WTC11 (cell line): ENCODE measurements at regions not wholly inside any gene's neighbourhood (a gene's known extent, or its start where the extent isn't known, plus 50 kb on each side); places are given as distances from the start of the nearest gene placed in this dataset.

Source experiments
- ATAC-seq: fragments of 200-7000 bp; cut with Tn5 transposase; 2 replicates; pipeline ENCODE4 v1.10.0; 2021; ENCODE audit warnings: mild to moderate bottlenecking, moderate library complexity
- CTCF ChIA-PET: fragments of 300-600 bp; sonication (Branson Sonifier 250); formaldehyde crosslinking; loops from one replicate; lab custom pipeline; 2021; ENCODE audit warnings: antibody characterized with exemption; lab: Charles Lee
- POLR2A ChIA-PET: fragments of 350-600 bp; sonication (Branson Sonifier 250); formaldehyde crosslinking; loops from one replicate; lab custom pipeline; 2021; ENCODE audit warnings: antibody characterized with exemption; lab: Charles Lee
- DNase-seq: peaks from one replicate; pipeline ENCODE4 v3.0.0; 2021; ENCODE audit warnings: low spot score
- H3K27ac Mint-ChIP-seq: 2 replicates; pipeline ENCODE4 v1.8.0; 2021; ENCODE audit warnings: mixed read lengths
- H3K27me3 Mint-ChIP-seq: 2 replicates; pipeline ENCODE4 v1.8.0; 2021; ENCODE audit warnings: low read depth, mild to moderate bottlenecking, moderate library complexity, mixed read lengths
- H3K36me3 Mint-ChIP-seq: 2 replicates; pipeline ENCODE4 v1.8.0; 2021; ENCODE audit warnings: mixed read lengths
- H3K4me1 Mint-ChIP-seq: 2 replicates; pipeline ENCODE4 v1.8.0; 2022; ENCODE audit warnings: mixed read lengths
- H3K4me3 Mint-ChIP-seq: 2 replicates; pipeline ENCODE4 v1.8.0; 2021; ENCODE audit warnings: mild to moderate bottlenecking, moderate library complexity, mixed read lengths
- H3K9me3 Mint-ChIP-seq: 2 replicates; pipeline ENCODE4 v1.8.0; 2021; ENCODE audit warnings: mixed read lengths
- JAZF1 ChIP-seq: fragments of 250-450 bp; sonication (Bioruptor Pico); IDR thresholded peaks from 2 replicates; pipeline ENCODE4 v1.9.0; 2021; ENCODE audit warnings: moderate library complexity, mild to moderate bottlenecking, inconsistent platforms
- SOX15 ChIP-seq: fragments of 250-450 bp; sonication (Bioruptor Pico); IDR thresholded peaks from 2 replicates; pipeline ENCODE4 v1.9.0; 2021; ENCODE audit warnings: mild to moderate bottlenecking
- TCF7 ChIP-seq: sonication (generic); formaldehyde crosslinking; IDR thresholded peaks from 2 replicates; pipeline ENCODE4 v1.8.0; 2022; ENCODE audit warnings: mild to moderate bottlenecking, low read depth, missing genetic modification reagents, moderate library complexity
- ZBTB21 ChIP-seq: sonication (generic); formaldehyde crosslinking; IDR thresholded peaks from 2 replicates; pipeline ENCODE4 v1.8.1; 2023; ENCODE audit warnings: mild to moderate bottlenecking, missing genetic modification reagents, borderline replicate concordance
- ZNF671 ChIP-seq: fragments of 250-450 bp; sonication (Bioruptor Pico); IDR thresholded peaks from 2 replicates; pipeline ENCODE4 v1.8.0; 2021; ENCODE audit warnings: mild to moderate bottlenecking
- TF ChIP-seq, protein P1 (sequence below): sonication (generic); formaldehyde crosslinking; IDR thresholded peaks from 2 replicates; pipeline ENCODE4 v1.8.0; 2023; ENCODE audit warnings: missing genetic modification reagents, mild to moderate bottlenecking, borderline replicate concordance
- TF ChIP-seq, protein P2 (sequence below): fragments of 250-450 bp; sonication (Bioruptor Pico); IDR thresholded peaks from 2 replicates; pipeline ENCODE4 v1.9.0; 2021; ENCODE audit warnings: moderate library complexity, mild to moderate bottlenecking, inconsistent platforms, borderline replicate concordance
- TF ChIP-seq, protein P3 (sequence below): sonication (generic); formaldehyde crosslinking; IDR thresholded peaks from 2 replicates; pipeline ENCODE4 v1.8.1; 2022; ENCODE audit warnings: missing genetic modification reagents, borderline replicate concordance
- TF ChIP-seq, protein P4 (sequence below): fragments of 250-450 bp; sonication (Bioruptor Pico); IDR thresholded peaks from 2 replicates; pipeline ENCODE4 v1.9.0; 2021; ENCODE audit warnings: mild to moderate bottlenecking, borderline replicate concordance

DNA sequence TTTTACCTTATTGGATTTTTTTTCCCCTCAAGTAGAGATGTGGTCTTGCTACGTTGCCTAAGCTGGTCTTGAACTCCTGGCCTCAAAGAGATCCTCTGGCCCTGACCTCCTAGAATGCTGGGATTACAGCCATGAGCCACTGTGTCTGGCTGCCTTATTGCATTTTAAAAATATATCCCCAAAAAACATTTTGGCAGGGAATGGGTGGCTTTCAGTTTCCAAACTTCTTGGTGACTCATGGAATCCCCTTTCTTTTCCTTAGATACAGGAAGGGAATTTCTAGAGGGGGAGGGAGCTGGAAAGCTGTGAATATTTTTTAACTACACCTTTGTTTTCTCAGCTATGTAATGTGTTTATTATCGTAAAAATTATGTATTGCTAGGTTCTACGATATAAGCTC is 73.3 kb downstream of the SNRPE start (continued):
- TF ChIP-seq, protein P1, sequence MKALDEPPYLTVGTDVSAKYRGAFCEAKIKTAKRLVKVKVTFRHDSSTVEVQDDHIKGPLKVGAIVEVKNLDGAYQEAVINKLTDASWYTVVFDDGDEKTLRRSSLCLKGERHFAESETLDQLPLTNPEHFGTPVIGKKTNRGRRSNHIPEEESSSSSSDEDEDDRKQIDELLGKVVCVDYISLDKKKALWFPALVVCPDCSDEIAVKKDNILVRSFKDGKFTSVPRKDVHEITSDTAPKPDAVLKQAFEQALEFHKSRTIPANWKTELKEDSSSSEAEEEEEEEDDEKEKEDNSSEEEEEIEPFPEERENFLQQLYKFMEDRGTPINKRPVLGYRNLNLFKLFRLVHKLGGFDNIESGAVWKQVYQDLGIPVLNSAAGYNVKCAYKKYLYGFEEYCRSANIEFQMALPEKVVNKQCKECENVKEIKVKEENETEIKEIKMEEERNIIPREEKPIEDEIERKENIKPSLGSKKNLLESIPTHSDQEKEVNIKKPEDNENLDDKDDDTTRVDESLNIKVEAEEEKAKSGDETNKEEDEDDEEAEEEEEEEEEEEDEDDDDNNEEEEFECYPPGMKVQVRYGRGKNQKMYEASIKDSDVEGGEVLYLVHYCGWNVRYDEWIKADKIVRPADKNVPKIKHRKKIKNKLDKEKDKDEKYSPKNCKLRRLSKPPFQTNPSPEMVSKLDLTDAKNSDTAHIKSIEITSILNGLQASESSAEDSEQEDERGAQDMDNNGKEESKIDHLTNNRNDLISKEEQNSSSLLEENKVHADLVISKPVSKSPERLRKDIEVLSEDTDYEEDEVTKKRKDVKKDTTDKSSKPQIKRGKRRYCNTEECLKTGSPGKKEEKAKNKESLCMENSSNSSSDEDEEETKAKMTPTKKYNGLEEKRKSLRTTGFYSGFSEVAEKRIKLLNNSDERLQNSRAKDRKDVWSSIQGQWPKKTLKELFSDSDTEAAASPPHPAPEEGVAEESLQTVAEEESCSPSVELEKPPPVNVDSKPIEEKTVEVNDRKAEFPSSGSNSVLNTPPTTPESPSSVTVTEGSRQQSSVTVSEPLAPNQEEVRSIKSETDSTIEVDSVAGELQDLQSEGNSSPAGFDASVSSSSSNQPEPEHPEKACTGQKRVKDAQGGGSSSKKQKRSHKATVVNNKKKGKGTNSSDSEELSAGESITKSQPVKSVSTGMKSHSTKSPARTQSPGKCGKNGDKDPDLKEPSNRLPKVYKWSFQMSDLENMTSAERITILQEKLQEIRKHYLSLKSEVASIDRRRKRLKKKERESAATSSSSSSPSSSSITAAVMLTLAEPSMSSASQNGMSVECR, result no peak
- no peak for TF ChIP-seq SOX15 (CRISPR knock-in tag)

DNA sequence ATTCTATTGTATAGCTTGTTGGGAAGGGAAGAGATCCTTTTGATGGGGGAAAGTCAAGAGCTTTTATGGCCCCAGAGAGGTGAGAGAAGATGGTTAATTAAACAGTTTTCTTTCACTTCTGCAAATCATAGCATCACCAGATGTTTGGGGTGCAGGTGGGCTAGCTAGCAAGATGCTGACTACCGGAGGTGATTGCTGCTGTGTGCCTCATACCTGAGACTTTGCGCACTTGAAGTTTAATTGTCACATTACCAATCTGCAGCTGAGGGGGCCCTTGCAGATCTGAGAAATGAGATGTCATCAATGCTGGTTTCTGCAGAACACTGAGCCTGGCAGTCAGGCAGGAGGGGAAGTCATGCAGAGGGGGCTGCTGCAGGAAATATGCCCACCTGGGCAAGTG is 73.9 kb downstream of the SNRPE start:
- H3K4me1 Mint-ChIP-seq, result no peaks in the 10 kb centered on the region; the same call in 1 of the 2 replicates
- no peak overlapping the region for H3K4me3 Mint-ChIP-seq
- POLR2A ChIA-PET, result interaction anchor here (0.5 kb wide), 1 partner anchor 15 kb away, joined by 3 read pairs; no protein-coding TSS in a partner anchor
- CTCF ChIA-PET, result no interaction called here
- no peak overlapping the region for H3K27ac Mint-ChIP-seq
- H3K36me3 Mint-ChIP-seq, result no peaks in the 10 kb centered on the region
- TF ChIP-seq, protein P2, sequence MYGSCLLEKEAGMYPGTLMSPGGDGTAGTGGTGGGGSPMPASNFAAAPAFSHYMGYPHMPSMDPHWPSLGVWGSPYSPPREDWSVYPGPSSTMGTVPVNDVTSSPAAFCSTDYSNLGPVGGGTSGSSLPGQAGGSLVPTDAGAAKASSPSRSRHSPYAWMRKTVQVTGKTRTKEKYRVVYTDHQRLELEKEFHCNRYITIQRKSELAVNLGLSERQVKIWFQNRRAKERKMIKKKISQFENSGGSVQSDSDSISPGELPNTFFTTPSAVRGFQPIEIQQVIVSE (CRISPR knock-in tag), result no peak
- TF ChIP-seq TCF7 (CRISPR knock-in tag), result no peak
- DNase-seq (no peak), ATAC-seq (no peak)
- peaks cover 3% of the 10 kb centered on the region; the same call in 1 of the 2 replicates for H3K27me3 Mint-ChIP-seq
- no peaks in the 10 kb centered on the region for H3K9me3 Mint-ChIP-seq

DNA sequence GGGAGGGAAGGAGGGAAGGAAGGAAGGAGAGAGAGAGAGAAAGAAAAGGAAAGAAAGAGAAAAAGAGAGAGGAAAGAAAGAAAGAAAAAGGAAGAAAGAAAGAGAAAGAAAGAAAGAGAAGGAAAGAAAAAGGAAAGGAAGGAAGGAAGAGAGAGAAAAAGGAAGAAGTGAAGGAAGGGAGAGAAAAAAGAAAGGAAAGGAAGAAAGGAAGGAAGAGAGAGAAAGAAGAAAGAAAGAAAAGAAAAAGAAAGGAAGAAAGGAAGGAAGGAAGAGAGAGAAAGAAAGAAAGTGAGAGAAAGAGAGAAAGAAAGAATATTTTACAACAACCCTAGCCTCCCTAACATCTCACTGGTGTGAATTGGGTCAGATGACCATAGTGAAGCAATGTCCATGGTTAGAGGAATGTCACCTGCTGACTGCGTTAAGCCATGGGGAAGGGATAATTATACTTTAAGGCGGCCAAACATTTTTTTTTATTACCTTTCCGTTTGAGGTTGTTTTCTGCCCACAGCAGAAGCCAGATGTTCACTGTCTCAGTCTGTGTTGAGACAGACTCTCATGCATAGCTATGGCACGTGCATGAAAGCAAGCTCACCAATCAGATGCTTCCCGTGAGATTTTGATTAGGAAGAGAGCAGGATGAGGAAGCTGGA is 76.4 kb downstream of the SNRPE start:
- H3K36me3 Mint-ChIP-seq, result no peaks in the 10 kb centered on the region
- H3K4me3 Mint-ChIP-seq, result no peak overlapping the region
- TF ChIP-seq ZBTB21 (CRISPR knock-in tag) (no peak), JAZF1 (CRISPR knock-in tag) (no peak)
- TF ChIP-seq, protein P3, sequence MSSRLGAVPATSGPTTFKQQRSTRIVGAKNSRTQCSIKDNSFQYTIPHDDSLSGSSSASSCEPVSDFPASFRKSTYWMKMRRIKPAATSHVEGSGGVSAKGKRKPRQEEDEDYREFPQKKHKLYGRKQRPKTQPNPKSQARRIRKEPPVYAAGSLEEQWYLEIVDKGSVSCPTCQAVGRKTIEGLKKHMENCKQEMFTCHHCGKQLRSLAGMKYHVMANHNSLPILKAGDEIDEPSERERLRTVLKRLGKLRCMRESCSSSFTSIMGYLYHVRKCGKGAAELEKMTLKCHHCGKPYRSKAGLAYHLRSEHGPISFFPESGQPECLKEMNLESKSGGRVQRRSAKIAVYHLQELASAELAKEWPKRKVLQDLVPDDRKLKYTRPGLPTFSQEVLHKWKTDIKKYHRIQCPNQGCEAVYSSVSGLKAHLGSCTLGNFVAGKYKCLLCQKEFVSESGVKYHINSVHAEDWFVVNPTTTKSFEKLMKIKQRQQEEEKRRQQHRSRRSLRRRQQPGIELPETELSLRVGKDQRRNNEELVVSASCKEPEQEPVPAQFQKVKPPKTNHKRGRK (CRISPR knock-in tag), result peak; percentile 96; the same call in 1 of the 2 replicates
- H3K9me3 Mint-ChIP-seq, result no peaks in the 10 kb centered on the region
- H3K27ac Mint-ChIP-seq, result no peak overlapping the region
- CTCF ChIA-PET, result interaction anchor here (1.6 kb wide), 1 partner anchor 191 kb away, joined by 5 read pairs; no protein-coding TSS in a partner anchor
- POLR2A ChIA-PET, result no interaction called here
- DNase-seq (no peak), ATAC-seq (no peak)
- peaks cover 3% of the 10 kb centered on the region; the same call in 1 of the 2 replicates for H3K27me3 Mint-ChIP-seq
- H3K4me1 Mint-ChIP-seq, result no peaks in the 10 kb centered on the region; the same call in 1 of the 2 replicates

DNA sequence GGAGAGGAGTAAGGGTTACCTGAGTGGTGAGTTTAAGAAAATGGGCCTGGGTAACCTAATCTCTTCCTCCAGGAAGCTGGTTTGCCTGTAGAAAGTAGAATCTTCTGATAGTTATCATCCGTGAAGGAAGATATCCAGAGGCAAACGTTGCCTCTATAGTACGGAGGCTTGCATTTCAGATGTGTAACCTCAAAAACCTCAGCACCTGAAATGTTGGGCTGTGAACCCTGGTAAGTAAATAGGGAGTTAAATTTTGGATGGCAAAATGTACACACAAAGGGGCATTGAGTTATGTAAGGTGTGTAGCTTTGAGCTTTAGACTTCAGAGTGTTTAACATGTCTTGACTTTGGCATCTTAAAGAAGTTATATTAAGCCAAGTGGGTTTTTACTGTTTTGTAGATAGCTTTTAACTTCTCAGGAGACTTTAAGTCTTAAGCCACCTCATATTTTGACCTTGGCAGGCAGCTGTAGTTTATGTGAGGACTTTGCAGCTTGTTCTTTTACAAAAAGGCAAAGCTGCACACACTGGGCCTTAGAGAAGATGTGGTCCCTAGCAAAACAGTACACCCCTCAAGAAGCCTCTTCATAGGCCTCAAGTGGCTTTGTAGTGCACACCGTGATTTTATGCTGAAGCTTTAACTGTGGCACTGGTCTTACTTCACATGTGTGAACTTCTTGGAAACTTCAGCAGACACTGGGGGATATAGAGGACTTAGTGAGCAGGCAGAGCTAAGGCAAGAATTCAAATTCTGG is 83.4 kb downstream of the SNRPE start:
- H3K9me3 Mint-ChIP-seq, result no peaks in the 10 kb centered on the region
- POLR2A ChIA-PET, result no interaction called here
- ATAC-seq (no peak), DNase-seq (no peak)
- no peaks in the 10 kb centered on the region for H3K4me1 Mint-ChIP-seq
- no peak overlapping the region for H3K27ac Mint-ChIP-seq
- H3K36me3 Mint-ChIP-seq, result no peaks in the 10 kb centered on the region
- CTCF ChIA-PET, result interaction anchor here (0.6 kb wide), 1 partner anchor 11 kb away, joined by 4 read pairs; no protein-coding TSS in a partner anchor
- H3K27me3 Mint-ChIP-seq, result no peaks in the 10 kb centered on the region
- no peak overlapping the region for H3K4me3 Mint-ChIP-seq
- TF ChIP-seq, protein P4, sequence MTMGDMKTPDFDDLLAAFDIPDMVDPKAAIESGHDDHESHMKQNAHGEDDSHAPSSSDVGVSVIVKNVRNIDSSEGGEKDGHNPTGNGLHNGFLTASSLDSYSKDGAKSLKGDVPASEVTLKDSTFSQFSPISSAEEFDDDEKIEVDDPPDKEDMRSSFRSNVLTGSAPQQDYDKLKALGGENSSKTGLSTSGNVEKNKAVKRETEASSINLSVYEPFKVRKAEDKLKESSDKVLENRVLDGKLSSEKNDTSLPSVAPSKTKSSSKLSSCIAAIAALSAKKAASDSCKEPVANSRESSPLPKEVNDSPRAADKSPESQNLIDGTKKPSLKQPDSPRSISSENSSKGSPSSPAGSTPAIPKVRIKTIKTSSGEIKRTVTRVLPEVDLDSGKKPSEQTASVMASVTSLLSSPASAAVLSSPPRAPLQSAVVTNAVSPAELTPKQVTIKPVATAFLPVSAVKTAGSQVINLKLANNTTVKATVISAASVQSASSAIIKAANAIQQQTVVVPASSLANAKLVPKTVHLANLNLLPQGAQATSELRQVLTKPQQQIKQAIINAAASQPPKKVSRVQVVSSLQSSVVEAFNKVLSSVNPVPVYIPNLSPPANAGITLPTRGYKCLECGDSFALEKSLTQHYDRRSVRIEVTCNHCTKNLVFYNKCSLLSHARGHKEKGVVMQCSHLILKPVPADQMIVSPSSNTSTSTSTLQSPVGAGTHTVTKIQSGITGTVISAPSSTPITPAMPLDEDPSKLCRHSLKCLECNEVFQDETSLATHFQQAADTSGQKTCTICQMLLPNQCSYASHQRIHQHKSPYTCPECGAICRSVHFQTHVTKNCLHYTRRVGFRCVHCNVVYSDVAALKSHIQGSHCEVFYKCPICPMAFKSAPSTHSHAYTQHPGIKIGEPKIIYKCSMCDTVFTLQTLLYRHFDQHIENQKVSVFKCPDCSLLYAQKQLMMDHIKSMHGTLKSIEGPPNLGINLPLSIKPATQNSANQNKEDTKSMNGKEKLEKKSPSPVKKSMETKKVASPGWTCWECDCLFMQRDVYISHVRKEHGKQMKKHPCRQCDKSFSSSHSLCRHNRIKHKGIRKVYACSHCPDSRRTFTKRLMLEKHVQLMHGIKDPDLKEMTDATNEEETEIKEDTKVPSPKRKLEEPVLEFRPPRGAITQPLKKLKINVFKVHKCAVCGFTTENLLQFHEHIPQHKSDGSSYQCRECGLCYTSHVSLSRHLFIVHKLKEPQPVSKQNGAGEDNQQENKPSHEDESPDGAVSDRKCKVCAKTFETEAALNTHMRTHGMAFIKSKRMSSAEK, result no peak
- TF ChIP-seq ZNF671 (CRISPR knock-in tag), result no peak
